ENCODE measurements at regions not wholly inside any gene's neighbourhood (a gene's known extent, or its start where the extent isn't known, plus 50 kb on each side); places are given as distances from the start of the nearest gene placed in this dataset.

DNA sequence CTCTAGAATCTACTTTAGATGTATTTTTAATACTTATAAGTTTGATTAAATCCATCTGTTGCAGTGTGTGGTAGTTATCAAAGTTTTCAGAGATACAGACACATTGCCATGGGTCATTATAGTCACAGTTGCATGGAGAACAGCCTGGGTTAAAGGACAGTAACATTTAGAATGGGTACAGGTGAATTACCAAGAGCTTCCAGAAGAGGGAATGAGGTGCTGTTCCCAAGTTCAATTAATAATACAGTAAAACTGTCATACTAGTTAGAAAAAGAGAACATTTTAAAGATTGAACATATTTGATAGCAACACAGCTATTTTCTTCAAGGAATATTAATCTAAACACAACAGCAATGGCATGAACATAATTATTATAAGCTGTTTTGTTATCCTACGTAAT is 322.6 kb upstream of the SLC10A2 start:
- TF ChIP-seq ZNF274 (IDR thresholded peaks at IDR 0.05; ENCODE audit: low read depth, low read length): no peak
- TF ChIP-seq SUZ12 (IDR thresholded peaks at IDR 0.05; ENCODE audit: extremely low read depth, insufficient read depth, insufficient read length): no peak
